ENCODE measurements at regions not wholly inside any gene's neighbourhood (a gene's known extent, or its start where the extent isn't known, plus 50 kb on each side); places are given as distances from the start of the nearest gene placed in this dataset.

GRCh38 chr1:204736836-204737235 is 51.3 kb upstream of the LRRN2 start:
- DNase-seq: no peak
- H3K9me3 ChIP-seq: no peaks in the 10 kb centered on the region
- no peak for ATAC-seq
- H3K36me3 ChIP-seq: no peaks in the 10 kb centered on the region
- H3K27me3 ChIP-seq: no peaks in the 10 kb centered on the region
- TF ChIP-seq CTCF (IDR thresholded peaks at IDR 0.05) (no peak), POLR2A (IDR thresholded peaks at IDR 0.05) (no peak)
- no peak overlapping the region for H3K4me3 ChIP-seq
- no peaks in the 10 kb centered on the region for H3K4me1 ChIP-seq
- WGBS (ENCODE audit: insufficient coverage, low coverage, low lambda C conversion rate, missing lambda C conversion rate): 57% methylated on average over 3 of the region's 3 CpGs
- intact Hi-C loops (cut with DNase I): loop anchor here in 1 of 2 donors (10.0 kb wide), 1 partner anchor 52 kb away; the partner anchor contains the start of gene LRRN2
- no peak overlapping the region for H3K27ac ChIP-seq

- TF ChIP-seq POLR2A (IDR thresholded peaks at IDR 0.05) (no peak), CTCF (IDR thresholded peaks at IDR 0.05) (no peak)
- no peaks in the 10 kb centered on the region for H3K4me1 ChIP-seq
- H3K27ac ChIP-seq: no peak overlapping the region
- H3K4me3 ChIP-seq: no peak overlapping the region
- H3K9me3 ChIP-seq: no peaks in the 10 kb centered on the region
- no peak for DNase-seq
- ATAC-seq: no peak
- intact Hi-C loops (cut with DNase I): loop anchor here in 1 of 2 donors (10.0 kb wide), 1 partner anchor 54 kb away; the partner anchor contains the start of gene LRRN2
- no peaks in the 10 kb centered on the region for H3K36me3 ChIP-seq
- WGBS (ENCODE audit: insufficient coverage, low coverage, low lambda C conversion rate, missing lambda C conversion rate): 73% methylated on average over 1 of the region's 1 CpG
- no peaks in the 10 kb centered on the region for H3K27me3 ChIP-seq
Measured at GRCh38 chr1:204738506-204738905, 53.0 kb upstream of the LRRN2 start.

GRCh38 chr1:204740354-204740753 is 54.8 kb upstream of the LRRN2 start:
- DNase-seq (no peak), ATAC-seq (no peak)
- no peaks in the 10 kb centered on the region for H3K4me1 ChIP-seq
- no peak for TF ChIP-seq POLR2A (IDR thresholded peaks at IDR 0.05)
- no peak for TF ChIP-seq CTCF (IDR thresholded peaks at IDR 0.05)
- no peaks in the 10 kb centered on the region for H3K27me3 ChIP-seq
- H3K9me3 ChIP-seq: no peaks in the 10 kb centered on the region
- no peak overlapping the region for H3K27ac ChIP-seq
- no peak overlapping the region for H3K4me3 ChIP-seq
- H3K36me3 ChIP-seq: no peaks in the 10 kb centered on the region
- intact Hi-C loops (cut with DNase I): no loop called here

GRCh38 chr1:204741440-204741839 is 55.9 kb upstream of the LRRN2 start:
- TF ChIP-seq CTCF (IDR thresholded peaks at IDR 0.05) (no peak), POLR2A (IDR thresholded peaks at IDR 0.05) (no peak)
- DNase-seq: no peak

GRCh38 chr1:204742676-204743251 is 57.2 kb upstream of the LRRN2 start:
- intact Hi-C loops (cut with DNase I): no loop called here
- Histone ChIP-seq H3K27me3 (no peaks in the 10 kb centered on the region), H3K36me3 (no peaks in the 10 kb centered on the region), H3K4me3 (no peak overlapping the region), H3K4me1 (no peaks in the 10 kb centered on the region), H3K9me3 (no peaks in the 10 kb centered on the region), H3K27ac (no peak overlapping the region)
- TF ChIP-seq CTCF (IDR thresholded peaks at IDR 0.05) (no peak), POLR2A (IDR thresholded peaks at IDR 0.05) (no peak)
- ATAC-seq (no peak), DNase-seq (no peak)
- 69% methylated on average over 7 of the region's 8 CpGs for WGBS (ENCODE audit: insufficient coverage, low coverage, low lambda C conversion rate, missing lambda C conversion rate)

More at GRCh38 chr1:204741440-204741839, 55.9 kb upstream of the LRRN2 start:
- no peaks in the 10 kb centered on the region for H3K27me3 ChIP-seq
- intact Hi-C loops (cut with DNase I): no loop called here
- no peak overlapping the region for H3K27ac ChIP-seq
- 54% methylated on average over 1 of the region's 1 CpG for WGBS (ENCODE audit: insufficient coverage, low coverage, low lambda C conversion rate, missing lambda C conversion rate)
- no peaks in the 10 kb centered on the region for H3K36me3 ChIP-seq
- no peaks in the 10 kb centered on the region for H3K4me1 ChIP-seq
- no peak for ATAC-seq
- H3K4me3 ChIP-seq: no peak overlapping the region
- H3K9me3 ChIP-seq: no peaks in the 10 kb centered on the region
